SU-DHL-6 (cell line): ENCODE measurements at regions not wholly inside any gene's neighbourhood (a gene's known extent, or its start where the extent isn't known, plus 50 kb on each side); places are given as distances from the start of the nearest gene placed in this dataset.

Source experiments
- CTCF ChIP-seq: fragments of 200-600 bp; sonication (generic); IDR thresholded peaks from one replicate; pipeline ENCODE4 v1.5.1; 2017; ENCODE audit warnings: antibody characterized with exemption, mild to moderate bottlenecking, low read length, moderate library complexity; ENCODE audit not compliant: insufficient read depth, poor library complexity, severe bottlenecking
- EZH2phosphoT487 ChIP-seq: fragments of 200-600 bp; sonication (generic), shearing (Covaris generic); conservative IDR thresholded peaks from 2 replicates; pipeline ENCODE4 v1.6.1; 2018; ENCODE audit warnings: mild to moderate bottlenecking, antibody characterized with exemption, low read length, moderate library complexity, mixed read lengths

DNA sequence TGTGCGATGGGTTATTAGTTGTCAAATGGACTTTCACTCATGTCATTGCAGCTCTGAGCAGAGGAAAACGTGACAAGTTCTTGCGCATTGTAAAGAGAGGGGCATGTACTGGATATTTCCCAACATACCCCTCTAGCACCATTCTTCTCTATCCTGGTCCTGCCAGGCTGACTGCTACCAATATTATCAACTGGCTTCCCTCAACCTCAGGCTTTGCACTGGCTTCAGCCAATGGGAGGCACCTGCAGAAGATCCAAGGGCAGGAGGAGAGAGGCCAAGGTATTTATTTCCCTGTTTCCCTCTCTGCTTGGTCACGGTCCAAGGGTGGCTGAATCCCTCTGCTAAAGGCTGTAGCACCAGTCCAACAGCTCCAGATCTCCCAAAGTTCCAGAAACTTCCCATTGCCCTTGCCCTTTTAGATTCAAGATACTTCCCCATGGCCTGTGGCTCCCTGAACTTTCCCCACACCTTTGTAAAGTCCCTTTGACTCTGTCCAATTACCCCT, 175.6 kb upstream of the NECTIN1 start:
- TF ChIP-seq CTCF (no peak), EZH2phosphoT487 (no peak)
